ENCODE measurements at regions not wholly inside any gene's neighbourhood (a gene's known extent, or its start where the extent isn't known, plus 50 kb on each side); places are given as distances from the start of the nearest gene placed in this dataset.
"Not testable (repeated sequence)": the region's sequence is repeated elsewhere in the genome, so short reads cannot be mapped to it uniquely, and the experiment has no call there.

DNA sequence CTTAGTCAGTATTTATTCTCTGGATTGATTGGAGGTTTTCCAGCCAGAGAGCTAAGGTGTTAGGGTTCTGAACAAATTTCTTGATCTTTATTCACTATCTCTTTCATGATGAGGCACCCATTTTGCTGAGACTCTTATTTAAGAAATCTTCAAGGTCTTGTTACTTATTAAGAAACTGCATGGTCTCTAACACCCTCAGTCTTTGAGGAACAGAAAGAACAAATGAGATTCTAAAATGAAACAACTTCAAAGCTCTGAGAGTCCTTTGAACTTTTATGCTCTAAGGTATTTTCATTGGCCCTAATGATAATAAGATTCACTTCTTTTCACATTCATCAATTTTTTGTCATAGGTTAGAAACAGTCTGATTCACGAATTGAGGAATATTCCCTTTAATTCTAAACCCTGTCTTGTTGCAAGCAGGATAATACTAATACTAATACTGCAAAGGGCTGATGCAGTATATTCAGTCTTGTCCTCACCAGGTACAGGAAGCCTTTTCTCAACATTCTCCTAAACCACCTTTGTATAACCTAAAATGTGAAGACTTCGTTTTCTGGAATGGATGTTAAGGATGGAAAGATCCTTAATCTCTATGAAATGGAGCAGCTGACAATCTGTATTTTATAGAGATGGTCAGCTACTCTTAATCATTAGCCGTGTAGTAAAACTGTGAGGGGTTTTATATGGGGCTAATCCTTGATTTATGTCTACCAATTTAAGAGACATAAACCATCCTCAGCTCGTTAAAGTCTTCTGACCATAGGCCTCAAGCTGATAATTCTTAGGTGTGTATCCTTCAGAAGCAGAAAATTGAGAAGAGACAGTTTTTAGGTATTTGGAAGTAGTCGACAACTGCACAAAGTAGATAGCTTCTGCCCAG is 198.3 kb downstream of the OTOL1 start:
- ATAC-seq (ENCODE audit: low read depth) (no peak), DNase-seq (ENCODE audit: low spot score) (no peak)
- H3K4me3 ChIP-seq (ENCODE audit: severe bottlenecking), result no peak overlapping the region
- H3K27ac ChIP-seq (ENCODE audit: poor library complexity, severe bottlenecking), result no peak overlapping the region
- H3K27me3 ChIP-seq (ENCODE audit: insufficient read depth, poor library complexity, severe bottlenecking), result no peaks in the 10 kb centered on the region
- H3K4me1 ChIP-seq (ENCODE audit: insufficient read depth, poor library complexity, severe bottlenecking), result no peaks in the 10 kb centered on the region
- TF ChIP-seq, protein P1, sequence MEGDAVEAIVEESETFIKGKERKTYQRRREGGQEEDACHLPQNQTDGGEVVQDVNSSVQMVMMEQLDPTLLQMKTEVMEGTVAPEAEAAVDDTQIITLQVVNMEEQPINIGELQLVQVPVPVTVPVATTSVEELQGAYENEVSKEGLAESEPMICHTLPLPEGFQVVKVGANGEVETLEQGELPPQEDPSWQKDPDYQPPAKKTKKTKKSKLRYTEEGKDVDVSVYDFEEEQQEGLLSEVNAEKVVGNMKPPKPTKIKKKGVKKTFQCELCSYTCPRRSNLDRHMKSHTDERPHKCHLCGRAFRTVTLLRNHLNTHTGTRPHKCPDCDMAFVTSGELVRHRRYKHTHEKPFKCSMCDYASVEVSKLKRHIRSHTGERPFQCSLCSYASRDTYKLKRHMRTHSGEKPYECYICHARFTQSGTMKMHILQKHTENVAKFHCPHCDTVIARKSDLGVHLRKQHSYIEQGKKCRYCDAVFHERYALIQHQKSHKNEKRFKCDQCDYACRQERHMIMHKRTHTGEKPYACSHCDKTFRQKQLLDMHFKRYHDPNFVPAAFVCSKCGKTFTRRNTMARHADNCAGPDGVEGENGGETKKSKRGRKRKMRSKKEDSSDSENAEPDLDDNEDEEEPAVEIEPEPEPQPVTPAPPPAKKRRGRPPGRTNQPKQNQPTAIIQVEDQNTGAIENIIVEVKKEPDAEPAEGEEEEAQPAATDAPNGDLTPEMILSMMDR (IDR thresholded peaks at IDR 0.05; ENCODE audit: poor library complexity, severe bottlenecking), result no peak
- no peaks in the 10 kb centered on the region for H3K9me3 ChIP-seq (ENCODE audit: severe bottlenecking)
- H3K36me3 ChIP-seq (ENCODE audit: low read depth), result no peaks in the 10 kb centered on the region

DNA sequence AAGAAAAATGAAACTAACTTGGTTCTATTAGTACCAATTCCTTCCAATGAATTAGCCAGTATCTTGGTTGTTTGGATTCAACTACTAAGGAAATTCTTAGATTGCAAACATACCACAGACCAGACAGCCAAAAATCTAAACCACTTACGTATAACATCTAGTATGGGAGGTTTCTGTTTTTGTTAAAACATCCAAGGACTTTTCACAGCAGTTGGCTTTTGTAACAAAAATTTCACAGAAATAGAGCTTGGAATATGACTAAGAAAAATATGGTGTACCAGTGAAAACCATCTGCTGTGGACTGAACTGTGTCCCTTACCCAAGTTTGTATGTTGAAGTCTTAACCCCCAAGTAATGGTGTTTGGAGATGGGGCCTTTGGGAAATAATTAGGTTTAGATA is 199.2 kb downstream of the OTOL1 start:
- TF ChIP-seq, protein P1 (IDR thresholded peaks at IDR 0.05; ENCODE audit: poor library complexity, severe bottlenecking), result no peak
- no peak overlapping the region for H3K27ac ChIP-seq (ENCODE audit: poor library complexity, severe bottlenecking)
- no peak for DNase-seq (ENCODE audit: low spot score)
- H3K36me3 ChIP-seq (ENCODE audit: low read depth), result no peaks in the 10 kb centered on the region
- no peaks in the 10 kb centered on the region for H3K9me3 ChIP-seq (ENCODE audit: severe bottlenecking)
- H3K4me1 ChIP-seq (ENCODE audit: insufficient read depth, poor library complexity, severe bottlenecking), result no peaks in the 10 kb centered on the region
- H3K4me3 ChIP-seq (ENCODE audit: severe bottlenecking), result no peak overlapping the region
- no peak for ATAC-seq (ENCODE audit: low read depth)
- H3K27me3 ChIP-seq (ENCODE audit: insufficient read depth, poor library complexity, severe bottlenecking), result no peaks in the 10 kb centered on the region

DNA sequence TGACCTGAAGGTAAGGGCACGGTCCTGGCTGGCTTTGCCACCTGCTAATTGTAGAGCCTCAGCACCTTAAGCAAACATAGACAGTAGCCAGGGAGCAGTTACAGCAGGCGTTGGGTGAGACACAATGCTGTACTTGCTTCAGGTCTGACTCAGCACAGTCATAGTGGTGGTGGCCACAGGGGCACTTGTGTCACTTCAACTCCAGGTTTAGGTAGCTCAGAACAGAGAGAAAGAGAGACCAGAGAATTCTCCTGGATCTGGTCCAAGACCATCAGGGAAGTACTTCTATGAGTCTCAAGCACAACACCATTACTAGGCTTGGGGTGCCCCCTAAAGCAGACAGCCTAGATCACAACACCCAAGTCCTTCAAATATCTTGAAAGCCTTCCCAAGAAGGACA is 204.4 kb downstream of the OTOL1 start:
- no peaks in the 10 kb centered on the region for H3K4me1 ChIP-seq (ENCODE audit: insufficient read depth, poor library complexity, severe bottlenecking)
- no peak overlapping the region for H3K27ac ChIP-seq (ENCODE audit: poor library complexity, severe bottlenecking)
- no peaks in the 10 kb centered on the region for H3K36me3 ChIP-seq (ENCODE audit: low read depth)
- no peaks in the 10 kb centered on the region for H3K9me3 ChIP-seq (ENCODE audit: severe bottlenecking)
- ATAC-seq (ENCODE audit: low read depth) (no peak), DNase-seq (ENCODE audit: low spot score) (no peak)
- H3K4me3 ChIP-seq (ENCODE audit: severe bottlenecking), result no peak overlapping the region
- H3K27me3 ChIP-seq (ENCODE audit: insufficient read depth, poor library complexity, severe bottlenecking), result no peaks in the 10 kb centered on the region
- TF ChIP-seq, protein P1 (IDR thresholded peaks at IDR 0.05; ENCODE audit: poor library complexity, severe bottlenecking), result no peak

DNA sequence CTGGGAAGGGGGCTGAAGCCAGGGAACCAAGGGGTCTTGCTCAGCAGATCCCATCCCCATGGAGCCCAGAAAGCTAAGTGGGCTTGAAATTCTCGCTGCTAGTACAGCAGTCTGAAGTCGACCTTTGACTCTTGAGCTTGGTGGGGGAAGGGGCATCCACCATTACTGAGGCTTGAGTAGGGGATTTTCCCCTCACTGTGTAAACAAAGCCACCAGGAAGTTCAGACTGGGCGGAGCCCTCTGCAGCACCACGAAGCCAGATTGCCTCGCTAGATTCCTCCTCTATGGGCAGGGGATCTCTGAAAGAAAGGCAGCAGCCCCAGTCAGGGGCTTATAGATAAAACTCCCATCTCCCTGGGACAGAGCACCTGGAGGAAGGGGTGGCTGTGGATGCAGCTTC is 210.6 kb downstream of the OTOL1 start:
- H3K4me1 ChIP-seq (ENCODE audit: insufficient read depth, poor library complexity, severe bottlenecking); H3K27ac ChIP-seq (ENCODE audit: poor library complexity, severe bottlenecking); DNase-seq (ENCODE audit: low spot score); H3K4me3 ChIP-seq (ENCODE audit: severe bottlenecking); H3K27me3 ChIP-seq (ENCODE audit: insufficient read depth, poor library complexity, severe bottlenecking); ATAC-seq (ENCODE audit: low read depth); H3K9me3 ChIP-seq (ENCODE audit: severe bottlenecking); H3K36me3 ChIP-seq (ENCODE audit: low read depth): not testable (repeated sequence)

DNA sequence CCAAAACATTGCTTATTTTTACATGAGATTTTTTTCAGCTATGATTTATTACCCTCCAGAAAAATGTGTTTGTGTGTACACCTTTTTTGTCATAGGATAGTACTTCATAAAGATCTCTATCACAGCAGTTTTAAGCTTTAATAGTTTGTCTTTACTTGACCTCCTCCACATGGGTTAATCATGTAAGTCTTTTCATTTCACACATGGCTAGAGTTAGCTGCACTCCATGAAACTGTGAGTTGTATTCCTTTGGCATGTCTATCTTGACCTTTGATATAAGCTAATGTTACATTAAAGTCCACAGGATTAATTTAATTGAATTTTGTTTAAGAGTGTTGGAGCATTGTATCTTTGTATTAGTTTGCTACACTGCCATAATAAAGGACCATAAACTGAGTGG is 217.1 kb downstream of the OTOL1 start:
- TF ChIP-seq, protein P1 (IDR thresholded peaks at IDR 0.05; ENCODE audit: poor library complexity, severe bottlenecking), result no peak
- H3K27me3 ChIP-seq (ENCODE audit: insufficient read depth, poor library complexity, severe bottlenecking), result peaks cover 4% of the 10 kb centered on the region
- no peak for ATAC-seq (ENCODE audit: low read depth)

More for the DNA sequence above, 217.1 kb downstream of the OTOL1 start:
- no peak overlapping the region for H3K4me3 ChIP-seq (ENCODE audit: severe bottlenecking)
- H3K9me3 ChIP-seq (ENCODE audit: severe bottlenecking), result no peaks in the 10 kb centered on the region
- DNase-seq (ENCODE audit: low spot score), result no peak
- no peak overlapping the region for H3K27ac ChIP-seq (ENCODE audit: poor library complexity, severe bottlenecking)
- H3K36me3 ChIP-seq (ENCODE audit: low read depth), result no peaks in the 10 kb centered on the region
- H3K4me1 ChIP-seq (ENCODE audit: insufficient read depth, poor library complexity, severe bottlenecking), result no peaks in the 10 kb centered on the region

All from RWPE2 (cell line).